ENCODE measurements at regions not wholly inside any gene's neighbourhood (a gene's known extent, or its start where the extent isn't known, plus 50 kb on each side); places are given as distances from the start of the nearest gene placed in this dataset.

- CTCF ChIA-PET: no interaction called here
- TF ChIP-seq CTCF (IDR thresholded peaks at IDR 0.05; ENCODE audit: unreplicated experiment): no peak
- Mint-ChIP-seq H3K4me1 (ENCODE audit: low read depth, unreplicated experiment) (peaks cover 8% of the 10 kb centered on the region), H3K36me3 (ENCODE audit: insufficient read depth, unreplicated experiment) (no peaks in the 10 kb centered on the region), H3K27ac (ENCODE audit: unreplicated experiment) (no peak overlapping the region), H3K27me3 (ENCODE audit: unreplicated experiment) (no peaks in the 10 kb centered on the region), H3K9me3 (ENCODE audit: low read depth, unreplicated experiment) (peaks cover 15% of the 10 kb centered on the region), H3K4me3 (ENCODE audit: low read depth, unreplicated experiment) (no peak overlapping the region)
- intact Hi-C loops (cut with micrococcal nuclease; ENCODE audit: unreplicated experiment): no loop called here
- BruUV-seq (replicated peaks): no TSS peak
- DNase-seq: no peak
Observed at GRCh38 chr5:31121224-31121623, 72.3 kb upstream of the CDH6 start.

GRCh38 chr5:31120642-31120948 is 72.9 kb upstream of the CDH6 start:
- Mint-ChIP-seq H3K27ac (ENCODE audit: unreplicated experiment) (no peak overlapping the region), H3K9me3 (ENCODE audit: low read depth, unreplicated experiment) (peaks cover 15% of the 10 kb centered on the region), H3K27me3 (ENCODE audit: unreplicated experiment) (no peaks in the 10 kb centered on the region), H3K4me1 (ENCODE audit: low read depth, unreplicated experiment) (peaks cover 8% of the 10 kb centered on the region), H3K4me3 (ENCODE audit: low read depth, unreplicated experiment) (no peak overlapping the region), H3K36me3 (ENCODE audit: insufficient read depth, unreplicated experiment) (no peaks in the 10 kb centered on the region)
- no TSS peak for BruUV-seq (replicated peaks)
- TF ChIP-seq CTCF (IDR thresholded peaks at IDR 0.05; ENCODE audit: unreplicated experiment): no peak
- CTCF ChIA-PET: no interaction called here
- intact Hi-C loops (cut with micrococcal nuclease; ENCODE audit: unreplicated experiment): no loop called here
- no peak for DNase-seq

- CTCF ChIA-PET: no interaction called here
- DNase-seq: no peak
- intact Hi-C loops (cut with micrococcal nuclease; ENCODE audit: unreplicated experiment): no loop called here
- H3K36me3 Mint-ChIP-seq (ENCODE audit: insufficient read depth, unreplicated experiment): no peaks in the 10 kb centered on the region
- H3K9me3 Mint-ChIP-seq (ENCODE audit: low read depth, unreplicated experiment): peaks cover 17% of the 10 kb centered on the region
- H3K4me1 Mint-ChIP-seq (ENCODE audit: low read depth, unreplicated experiment): peaks cover 8% of the 10 kb centered on the region
- H3K27ac Mint-ChIP-seq (ENCODE audit: unreplicated experiment): no peak overlapping the region
- no peaks in the 10 kb centered on the region for H3K27me3 Mint-ChIP-seq (ENCODE audit: unreplicated experiment)
- H3K4me3 Mint-ChIP-seq (ENCODE audit: low read depth, unreplicated experiment): no peak overlapping the region
- TF ChIP-seq CTCF (IDR thresholded peaks at IDR 0.05; ENCODE audit: unreplicated experiment): no peak
- no TSS peak for BruUV-seq (replicated peaks)
Observed at GRCh38 chr5:31119938-31120641, 73.4 kb upstream of the CDH6 start.

- Mint-ChIP-seq H3K9me3 (ENCODE audit: low read depth, unreplicated experiment) (peaks cover 4% of the 10 kb centered on the region), H3K4me3 (ENCODE audit: low read depth, unreplicated experiment) (no peak overlapping the region), H3K27me3 (ENCODE audit: unreplicated experiment) (no peaks in the 10 kb centered on the region), H3K36me3 (ENCODE audit: insufficient read depth, unreplicated experiment) (peaks cover 1% of the 10 kb centered on the region), H3K4me1 (ENCODE audit: low read depth, unreplicated experiment) (no peaks in the 10 kb centered on the region), H3K27ac (ENCODE audit: unreplicated experiment) (no peak overlapping the region)
- BruUV-seq (replicated peaks): no TSS peak
- TF ChIP-seq CTCF (IDR thresholded peaks at IDR 0.05; ENCODE audit: unreplicated experiment): no peak
- DNase-seq: no peak
- intact Hi-C loops (cut with micrococcal nuclease; ENCODE audit: unreplicated experiment): no loop called here
- CTCF ChIA-PET: no interaction called here
Observed at GRCh38 chr5:31116466-31117031, 76.9 kb upstream of the CDH6 start.
